Spleen (tissue), 7 donors: ENCODE measurements at regions not wholly inside any gene's neighbourhood (a gene's known extent, or its start where the extent isn't known, plus 50 kb on each side); places are given as distances from the start of the nearest gene placed in this dataset.

Experiments
- CTCF ChIP-seq, 11 experiments: fragments of 200-600 bp in 7 of 11; fragments of 450-650 bp in 4 of 11; sonication (generic) in 4 of 11; IDR thresholded peaks in 8 of 11; conservative IDR thresholded peaks in 3 of 11; 1 replicate in 7 of 11; 2 replicates in 4 of 11; pipeline versions ENCODE4 v1.4.0 to v1.8.0; 2016 to 2021; ENCODE audit warnings: antibody characterized with exemption in 11 of 11, inconsistent platforms in 4 of 11, mild to moderate bottlenecking in 1 of 11
- POLR2A ChIP-seq, 3 donors: fragments of 450-650 bp; IDR thresholded peaks; one replicate each; pipeline ENCODE4 v1.5.1; 2017; ENCODE audit warnings: antibody characterized with exemption in 3 of 3, mild to moderate bottlenecking in 1 of 3
- donor health status: DM: no; HTN: no; CAD: no; lungs with moderate emphysema.
- donor health status: DM: no; HTN: no; CAD: no.
- donor health status: DM: no; HTN: no; CAD: no.

GRCh38 chr7:46169384-46169755 lies 248.3 kb upstream of the IGFBP3 start:
- TF ChIP-seq POLR2A (IDR thresholded peaks at IDR 0.05) (no peak), CTCF (IDR thresholded peaks at IDR 0.05 in 8 of 11, conservative IDR thresholded peaks at IDR 0.05 in 3 of 11) (no peak)
